GM21423 (cell line): ENCODE measurements at regions not wholly inside any gene's neighbourhood (a gene's known extent, or its start where the extent isn't known, plus 50 kb on each side); places are given as distances from the start of the nearest gene placed in this dataset.
A peak's percentile ranks its signal among the peaks of the same experiment; 100 is the strongest.

Source experiments
- ATAC-seq: cut with Tn5 transposase; IDR thresholded peaks from one replicate; pipeline ENCODE4 v1.9.1; 2021; ENCODE audit warnings: mild to moderate bottlenecking, moderate library complexity; ENCODE audit not compliant: unreplicated experiment

- no peak for ATAC-seq
Observed at GRCh38 chr14:55734731-55735130, 154.7 kb downstream of the KTN1 start.

GRCh38 chr14:55739967-55740648 lies 160.1 kb downstream of the KTN1 start:
- ATAC-seq, result no peak

- no peak for ATAC-seq
Observed at GRCh38 chr14:55740649-55740989, 160.6 kb downstream of the KTN1 start.

- ATAC-seq, result no peak
Observed at GRCh38 chr14:55741240-55741639, 161.2 kb downstream of the KTN1 start.

- no peak for ATAC-seq
Observed at GRCh38 chr14:55743551-55743950, 163.5 kb downstream of the KTN1 start.

- ATAC-seq, result no peak
Observed at GRCh38 chr14:55744321-55744720, 164.3 kb downstream of the KTN1 start.

- no peak for ATAC-seq
Observed at GRCh38 chr14:55745906-55746305, 165.9 kb downstream of the KTN1 start.

GRCh38 chr14:55746558-55746957 lies 166.6 kb downstream of the KTN1 start:
- ATAC-seq, result no peak

- ATAC-seq, result no peak
Observed at GRCh38 chr14:55747186-55747585, 167.2 kb downstream of the KTN1 start.

- ATAC-seq, result no peak
Observed at GRCh38 chr14:55749201-55749812, 169.3 kb downstream of the KTN1 start.

- no peak for ATAC-seq
Observed at GRCh38 chr14:55749946-55750345, 169.9 kb downstream of the KTN1 start.

- no peak for ATAC-seq
Observed at GRCh38 chr14:55752580-55753390, 172.8 kb downstream of the KTN1 start.

GRCh38 chr14:55754471-55754870 lies 174.5 kb downstream of the KTN1 start:
- no peak for ATAC-seq

- ATAC-seq, result no peak
Observed at GRCh38 chr14:55754871-55755270, 174.9 kb downstream of the KTN1 start.

GRCh38 chr14:55756078-55756477 lies 176.1 kb downstream of the KTN1 start:
- ATAC-seq, result no peak

GRCh38 chr14:55756557-55756956 lies 176.6 kb downstream of the KTN1 start:
- no peak for ATAC-seq

- no peak for ATAC-seq
Observed at GRCh38 chr14:55758796-55759195, 178.8 kb downstream of the KTN1 start.

GRCh38 chr14:55760789-55761566 lies 181.0 kb downstream of the KTN1 start:
- ATAC-seq, result no peak

- ATAC-seq, result no peak
Observed at GRCh38 chr14:55761651-55762050, 181.6 kb downstream of the KTN1 start.

GRCh38 chr14:55762595-55763232 lies 182.7 kb downstream of the KTN1 start:
- peak; percentile 75 for ATAC-seq

- ATAC-seq, result no peak
Observed at GRCh38 chr14:55764784-55765183, 184.8 kb downstream of the KTN1 start.
